ENCODE measurements at regions not wholly inside any gene's neighbourhood (a gene's known extent, or its start where the extent isn't known, plus 50 kb on each side); places are given as distances from the start of the nearest gene placed in this dataset.

- no peaks in the 10 kb centered on the region for H3K4me1 Mint-ChIP-seq (ENCODE audit: unreplicated experiment)
- H3K36me3 Mint-ChIP-seq (ENCODE audit: unreplicated experiment): no peaks in the 10 kb centered on the region
- H3K27me3 Mint-ChIP-seq (ENCODE audit: unreplicated experiment): no peaks in the 10 kb centered on the region
- no peak for DNase-seq (ENCODE audit: extremely low spot score, unreplicated experiment)
- H3K4me3 Mint-ChIP-seq (ENCODE audit: unreplicated experiment): no peak overlapping the region
- no peak for TF ChIP-seq CTCF (IDR thresholded peaks at IDR 0.05)
- H3K9me3 Mint-ChIP-seq (ENCODE audit: unreplicated experiment): peaks cover 4% of the 10 kb centered on the region
- H3K27ac Mint-ChIP-seq (ENCODE audit: unreplicated experiment): no peak overlapping the region
Observed at GRCh38 chrX:43513085-43513484, 143.0 kb upstream of the MAOA start.

GRCh38 chrX:43514820-43515219 lies 141.3 kb upstream of the MAOA start:
- no peak overlapping the region for H3K4me3 Mint-ChIP-seq (ENCODE audit: unreplicated experiment)
- no peaks in the 10 kb centered on the region for H3K27me3 Mint-ChIP-seq (ENCODE audit: unreplicated experiment)
- no peaks in the 10 kb centered on the region for H3K4me1 Mint-ChIP-seq (ENCODE audit: unreplicated experiment)
- peaks cover 4% of the 10 kb centered on the region for H3K9me3 Mint-ChIP-seq (ENCODE audit: unreplicated experiment)
- no peak overlapping the region for H3K27ac Mint-ChIP-seq (ENCODE audit: unreplicated experiment)
- no peak for DNase-seq (ENCODE audit: extremely low spot score, unreplicated experiment)
- H3K36me3 Mint-ChIP-seq (ENCODE audit: unreplicated experiment): no peaks in the 10 kb centered on the region
- TF ChIP-seq CTCF (IDR thresholded peaks at IDR 0.05): no peak

- TF ChIP-seq CTCF (IDR thresholded peaks at IDR 0.05): no peak
- no peaks in the 10 kb centered on the region for H3K27me3 Mint-ChIP-seq (ENCODE audit: unreplicated experiment)
- no peak for DNase-seq (ENCODE audit: extremely low spot score, unreplicated experiment)
- H3K4me3 Mint-ChIP-seq (ENCODE audit: unreplicated experiment): no peak overlapping the region
- H3K36me3 Mint-ChIP-seq (ENCODE audit: unreplicated experiment): no peaks in the 10 kb centered on the region
- no peaks in the 10 kb centered on the region for H3K4me1 Mint-ChIP-seq (ENCODE audit: unreplicated experiment)
- H3K27ac Mint-ChIP-seq (ENCODE audit: unreplicated experiment): no peak overlapping the region
- H3K9me3 Mint-ChIP-seq (ENCODE audit: unreplicated experiment): no peaks in the 10 kb centered on the region
Observed at GRCh38 chrX:43522582-43522981, 133.5 kb upstream of the MAOA start.

GRCh38 chrX:43525901-43526610 lies 130.0 kb upstream of the MAOA start:
- H3K4me1 Mint-ChIP-seq (ENCODE audit: unreplicated experiment): no peaks in the 10 kb centered on the region
- no peak for TF ChIP-seq CTCF (IDR thresholded peaks at IDR 0.05)
- no peak overlapping the region for H3K27ac Mint-ChIP-seq (ENCODE audit: unreplicated experiment)
- DNase-seq (ENCODE audit: extremely low spot score, unreplicated experiment): no peak
- no peak overlapping the region for H3K4me3 Mint-ChIP-seq (ENCODE audit: unreplicated experiment)
- no peaks in the 10 kb centered on the region for H3K27me3 Mint-ChIP-seq (ENCODE audit: unreplicated experiment)
- H3K36me3 Mint-ChIP-seq (ENCODE audit: unreplicated experiment): no peaks in the 10 kb centered on the region
- H3K9me3 Mint-ChIP-seq (ENCODE audit: unreplicated experiment): no peaks in the 10 kb centered on the region

GRCh38 chrX:43526878-43527277 lies 129.2 kb upstream of the MAOA start:
- Mint-ChIP-seq H3K4me3 (ENCODE audit: unreplicated experiment) (no peak overlapping the region), H3K27me3 (ENCODE audit: unreplicated experiment) (peaks cover 5% of the 10 kb centered on the region), H3K4me1 (ENCODE audit: unreplicated experiment) (no peaks in the 10 kb centered on the region), H3K36me3 (ENCODE audit: unreplicated experiment) (no peaks in the 10 kb centered on the region), H3K27ac (ENCODE audit: unreplicated experiment) (no peak overlapping the region), H3K9me3 (ENCODE audit: unreplicated experiment) (peaks cover 3% of the 10 kb centered on the region)
- no peak for DNase-seq (ENCODE audit: extremely low spot score, unreplicated experiment)
- TF ChIP-seq CTCF (IDR thresholded peaks at IDR 0.05): no peak
